CD4-positive, alpha-beta memory T cell (primary cell): ENCODE measurements at regions not wholly inside any gene's neighbourhood (a gene's known extent, or its start where the extent isn't known, plus 50 kb on each side); places are given as distances from the start of the nearest gene placed in this dataset.

Experiments
- CTCF ChIA-PET: fragments of 350-600 bp; sonication (Branson Sonifier 250); formaldehyde crosslinking; loops from one replicate; lab custom pipeline; 2021; ENCODE audit warnings: inconsistent platforms; ENCODE audit not compliant: partially characterized antibody; lab: Charles Lee
- POLR2A ChIA-PET: fragments of 350-600 bp; sonication (Branson Sonifier 250); formaldehyde crosslinking; loops from one replicate; lab custom pipeline; 2021; ENCODE audit not compliant: partially characterized antibody; lab: Charles Lee
- DNase-seq, 5 donors: peaks; one replicate each; pipeline versions ENCODE4 v3.0.0 to v3.0.0-alpha.2; 2020 to 2022; ENCODE audit warnings: mixed read lengths in 1 of 5
- H3K27ac ChIP-seq: one replicate; pipeline ENCODE4 v1.7.0; 2013; ENCODE audit warnings: low read depth, low read length
- H3K27me3 ChIP-seq: 2 replicates; pipeline ENCODE4 v1.7.0; 2013; ENCODE audit warnings: mild to moderate bottlenecking, low read length, moderate library complexity; ENCODE audit not compliant: insufficient read depth
- H3K36me3 ChIP-seq: 2 replicates; pipeline ENCODE4 v1.7.0; 2013; ENCODE audit warnings: mild to moderate bottlenecking, low read length, moderate library complexity; ENCODE audit not compliant: insufficient read depth
- H3K4me1 ChIP-seq: 2 replicates; pipeline ENCODE4 v1.7.0; 2013; ENCODE audit warnings: mild to moderate bottlenecking, low read length, moderate library complexity; ENCODE audit not compliant: insufficient read depth
- H3K4me3 ChIP-seq, 2 donors: one replicate each; pipeline ENCODE4 v1.7.0; 2013; ENCODE audit warnings: low read length in 2 of 2, mild to moderate bottlenecking in 1 of 2
- H3K9me3 ChIP-seq, 2 donors: one replicate each; pipeline ENCODE4 v1.7.0; 2013; ENCODE audit warnings: low read length in 2 of 2, control low read depth in 1 of 2; ENCODE audit not compliant: control insufficient read depth in 1 of 2
- H3K27ac Mint-ChIP-seq, 7 donors: one replicate each; pipeline ENCODE4 v1.8.0; 2020 to 2021; ENCODE audit warnings: mixed read lengths in 7 of 7, mild to moderate bottlenecking in 6 of 7, inconsistent platforms in 3 of 7, moderate library complexity in 3 of 7
- H3K27me3 Mint-ChIP-seq, 2 donors: one replicate each; pipeline ENCODE4 v1.8.0; 2020 to 2021; ENCODE audit warnings: mixed read lengths in 2 of 2
- H3K36me3 Mint-ChIP-seq, 2 donors: one replicate each; pipeline ENCODE4 v1.8.0; 2020 to 2021; ENCODE audit warnings: mixed read lengths in 2 of 2, inconsistent platforms in 1 of 2, mild to moderate bottlenecking in 1 of 2
- H3K4me1 Mint-ChIP-seq, 4 donors: one replicate each; pipeline ENCODE4 v1.8.0; 2020 to 2021; ENCODE audit warnings: mixed read lengths in 4 of 4, mild to moderate bottlenecking in 1 of 4
- H3K4me3 Mint-ChIP-seq, 8 donors: one replicate each; pipeline ENCODE4 v1.8.0; 2020 to 2021; ENCODE audit warnings: mixed read lengths in 8 of 8, mild to moderate bottlenecking in 7 of 8, moderate library complexity in 6 of 8, inconsistent platforms in 3 of 8
- H3K9me3 Mint-ChIP-seq, 8 donors: one replicate each; pipeline ENCODE4 v1.8.0; 2020 to 2021; ENCODE audit warnings: mixed read lengths in 8 of 8, mild to moderate bottlenecking in 5 of 8, inconsistent platforms in 3 of 8, moderate library complexity in 1 of 8
- intact Hi-C: fragments of 100-400 bp; cut with micrococcal nuclease; formaldehyde crosslinking; loops from one replicate; pipeline ENCODE4 v1.15.1; 2023

DNA sequence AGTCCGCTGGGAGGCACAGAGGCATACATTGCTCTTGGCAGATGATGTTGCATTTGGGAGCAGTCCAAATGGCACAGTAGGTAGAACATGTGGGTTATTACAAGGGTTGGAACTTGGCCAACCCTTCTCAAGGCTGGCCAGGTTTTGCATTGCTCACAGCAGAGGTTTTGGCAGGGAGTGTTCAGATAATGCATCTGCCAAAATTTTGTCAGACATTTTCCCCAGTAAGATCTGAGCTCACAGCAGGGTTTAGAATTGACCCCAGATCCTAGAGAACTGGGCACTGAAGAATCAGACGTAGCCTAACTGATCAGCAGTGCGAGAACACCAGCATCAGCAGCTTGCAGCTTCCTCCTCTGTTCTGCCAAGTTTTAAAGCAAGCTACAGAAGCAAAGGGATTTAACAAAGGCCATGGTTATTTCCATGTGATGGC, 468.8 kb upstream of the KIF2B start:
- no peaks in the 10 kb centered on the region for H3K27me3 Mint-ChIP-seq
- no peaks in the 10 kb centered on the region for H3K36me3 ChIP-seq
- no peak overlapping the region for H3K4me3 Mint-ChIP-seq
- H3K4me1 Mint-ChIP-seq: no peaks in the 10 kb centered on the region
- no peaks in the 10 kb centered on the region for H3K4me1 ChIP-seq
- CTCF ChIA-PET: no interaction called here
- no peaks in the 10 kb centered on the region for H3K9me3 ChIP-seq
- no peak for DNase-seq
- H3K9me3 Mint-ChIP-seq: peaks cover 0 to 15% (median 6%) of the 10 kb centered on the region in 8 donors
- no peaks in the 10 kb centered on the region for H3K27me3 ChIP-seq
- H3K4me3 ChIP-seq: no peak overlapping the region
- POLR2A ChIA-PET: no interaction called here
- no peak overlapping the region for H3K27ac Mint-ChIP-seq
- intact Hi-C loops: no loop called here
- H3K27ac ChIP-seq: no peak overlapping the region
- H3K36me3 Mint-ChIP-seq: no peaks in the 10 kb centered on the region

DNA sequence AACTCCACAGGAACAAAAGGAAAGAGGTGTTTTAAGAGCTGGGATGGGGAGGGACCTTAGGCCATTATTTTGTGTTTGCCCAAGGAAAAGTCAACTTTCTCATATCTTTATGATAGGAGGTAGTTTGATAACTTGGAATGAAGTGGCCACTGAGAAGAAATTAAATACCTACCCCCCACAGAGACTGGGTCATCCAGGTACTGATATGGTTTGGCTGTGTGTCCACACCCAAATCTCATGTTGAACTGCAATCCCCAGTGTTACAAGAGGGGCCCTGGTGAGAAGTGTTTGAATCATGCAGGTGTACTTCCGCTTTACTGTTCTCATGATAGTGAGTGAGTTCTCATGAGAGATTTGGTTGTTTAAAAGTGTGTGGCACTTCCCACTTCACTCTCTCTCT, 477.9 kb upstream of the KIF2B start:
- intact Hi-C loops: no loop called here
- Mint-ChIP-seq H3K27ac (no peak overlapping the region), H3K27me3 (no peaks in the 10 kb centered on the region), H3K36me3 (no peaks in the 10 kb centered on the region), H3K4me1 (no peaks in the 10 kb centered on the region), H3K4me3 (no peak overlapping the region), H3K9me3 (peaks cover 0 to 21% (median 11%) of the 10 kb centered on the region in 8 donors)
- H3K27me3 ChIP-seq: no peaks in the 10 kb centered on the region
- H3K27ac ChIP-seq: no peak overlapping the region
- H3K4me3 ChIP-seq: no peak overlapping the region
- H3K36me3 ChIP-seq: no peaks in the 10 kb centered on the region
- H3K4me1 ChIP-seq: no peaks in the 10 kb centered on the region
- no peaks in the 10 kb centered on the region for H3K9me3 ChIP-seq
- no peak for DNase-seq
- POLR2A ChIA-PET: no interaction called here
- CTCF ChIA-PET: no interaction called here

DNA sequence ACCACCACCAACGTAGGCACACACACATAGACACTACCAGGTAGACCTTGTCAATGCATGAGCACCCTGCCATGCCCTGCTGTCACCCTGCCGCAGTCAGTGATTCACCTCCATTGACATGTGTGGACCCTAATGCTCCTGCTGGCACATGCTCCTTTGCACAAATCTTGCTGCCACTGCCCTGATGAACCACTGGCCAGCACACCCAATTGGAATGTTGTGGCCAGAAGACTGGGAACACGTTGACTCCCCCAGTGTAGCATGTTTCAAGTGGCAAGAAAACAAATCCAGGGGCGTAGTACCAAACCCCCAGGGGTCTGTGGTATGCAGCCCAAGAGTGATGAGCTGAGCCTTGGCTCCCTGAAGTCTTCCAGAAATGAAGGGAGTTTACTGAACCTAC, 486.4 kb upstream of the KIF2B start:
- no peaks in the 10 kb centered on the region for H3K4me1 Mint-ChIP-seq
- no peaks in the 10 kb centered on the region for H3K9me3 ChIP-seq
- ChIA-PET CTCF (no interaction called here), POLR2A (no interaction called here)
- no peak overlapping the region for H3K4me3 ChIP-seq
- H3K36me3 ChIP-seq: no peaks in the 10 kb centered on the region
- H3K27me3 ChIP-seq: no peaks in the 10 kb centered on the region
- H3K27ac Mint-ChIP-seq: no peak overlapping the region
- no peak overlapping the region for H3K4me3 Mint-ChIP-seq
- no peaks in the 10 kb centered on the region for H3K4me1 ChIP-seq
- H3K36me3 Mint-ChIP-seq: no peaks in the 10 kb centered on the region
- H3K27ac ChIP-seq: no peak overlapping the region
- DNase-seq: no peak
- H3K27me3 Mint-ChIP-seq: no peaks in the 10 kb centered on the region
- H3K9me3 Mint-ChIP-seq: peaks cover 3 to 34% (median 14%) of the 10 kb centered on the region in 8 donors
- intact Hi-C loops: no loop called here

DNA sequence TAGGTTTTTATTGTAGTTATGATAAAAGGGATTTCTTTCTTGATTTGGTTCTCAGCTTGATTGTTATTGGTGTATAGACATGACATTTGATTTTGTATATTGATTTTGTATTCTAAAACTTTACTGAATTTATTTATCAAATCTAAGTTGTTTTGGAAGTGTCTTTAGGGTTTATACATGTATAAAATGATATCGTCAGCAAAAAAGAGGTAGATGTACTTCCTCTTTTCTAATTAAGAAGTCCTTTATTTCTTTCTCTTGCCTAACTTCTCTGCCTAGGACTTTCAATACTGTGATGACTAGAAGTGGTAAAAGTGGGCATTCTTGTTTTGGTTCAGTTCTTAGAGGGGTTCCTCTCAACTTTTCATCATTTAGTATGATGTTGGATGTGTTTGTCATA, 487.3 kb upstream of the KIF2B start:
- Mint-ChIP-seq H3K27me3 (no peaks in the 10 kb centered on the region), H3K4me1 (no peaks in the 10 kb centered on the region), H3K9me3 (peaks cover 3 to 34% (median 13%) of the 10 kb centered on the region in 8 donors), H3K27ac (no peak overlapping the region), H3K36me3 (no peaks in the 10 kb centered on the region), H3K4me3 (no peak overlapping the region)
- Histone ChIP-seq H3K4me1 (no peaks in the 10 kb centered on the region), H3K27ac (no peak overlapping the region), H3K4me3 (no peak overlapping the region), H3K27me3 (no peaks in the 10 kb centered on the region), H3K9me3 (no peaks in the 10 kb centered on the region), H3K36me3 (no peaks in the 10 kb centered on the region)
- intact Hi-C loops: no loop called here
- POLR2A ChIA-PET: no interaction called here
- CTCF ChIA-PET: no interaction called here
- no peak for DNase-seq

DNA sequence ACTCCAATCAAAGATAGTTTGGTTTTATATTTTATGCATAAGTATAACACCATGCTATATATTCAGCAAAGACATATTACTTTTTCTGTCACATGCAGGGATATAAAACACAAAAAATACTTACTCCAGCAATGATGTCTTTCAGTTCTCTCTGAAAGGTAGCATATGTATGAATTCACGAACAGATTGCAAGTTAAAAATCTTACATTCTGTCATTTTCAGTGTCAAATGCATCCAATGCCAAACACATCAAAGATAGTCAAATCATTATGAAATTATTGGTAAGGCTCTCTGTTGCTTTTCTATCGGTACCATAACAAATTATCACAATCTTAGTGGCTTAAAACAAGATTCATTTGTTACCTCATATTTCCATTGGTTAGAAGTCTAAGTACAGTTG, 492.0 kb upstream of the KIF2B start:
- Histone ChIP-seq H3K9me3 (no peaks in the 10 kb centered on the region), H3K36me3 (no peaks in the 10 kb centered on the region)
- POLR2A ChIA-PET: no interaction called here

DNA sequence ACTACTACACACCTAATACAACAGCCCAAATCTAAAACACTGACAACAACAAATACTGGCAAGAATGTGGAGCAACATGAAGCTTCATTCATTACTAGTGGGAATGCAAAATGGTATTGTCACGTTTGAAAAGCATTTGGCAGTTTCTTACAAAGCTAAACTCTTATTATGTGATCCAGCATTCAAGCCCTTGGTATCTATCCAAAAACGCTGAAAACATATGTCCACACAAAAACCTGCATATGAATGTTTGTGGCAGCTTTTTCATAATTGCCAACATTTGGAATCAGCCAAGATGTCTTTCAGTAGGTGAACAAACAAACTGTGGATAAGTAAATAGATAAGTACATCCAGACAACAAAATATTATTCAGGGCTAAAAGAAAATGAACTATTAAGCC, 501.1 kb upstream of the KIF2B start:
- H3K36me3 Mint-ChIP-seq: no peaks in the 10 kb centered on the region
- no peaks in the 10 kb centered on the region for H3K9me3 ChIP-seq
- H3K27me3 Mint-ChIP-seq: no peaks in the 10 kb centered on the region
- DNase-seq: no peak
- intact Hi-C loops: no loop called here
- no peak overlapping the region for H3K27ac ChIP-seq
- ChIA-PET POLR2A (no interaction called here), CTCF (no interaction called here)
- H3K27ac Mint-ChIP-seq: no peak overlapping the region
- no peaks in the 10 kb centered on the region for H3K27me3 ChIP-seq
- no peaks in the 10 kb centered on the region for H3K4me1 Mint-ChIP-seq
- no peaks in the 10 kb centered on the region for H3K36me3 ChIP-seq
- H3K9me3 Mint-ChIP-seq: peaks cover 0 to 18% (median 5%) of the 10 kb centered on the region in 8 donors
- no peak overlapping the region for H3K4me3 ChIP-seq
- H3K4me1 ChIP-seq: no peaks in the 10 kb centered on the region
- no peak overlapping the region for H3K4me3 Mint-ChIP-seq

More for the DNA sequence above, 492.0 kb upstream of the KIF2B start:
- H3K4me3 ChIP-seq: no peak overlapping the region
- CTCF ChIA-PET: no interaction called here
- no peaks in the 10 kb centered on the region for H3K27me3 ChIP-seq
- Mint-ChIP-seq H3K9me3 (peaks cover 0 to 15% (median 3%) of the 10 kb centered on the region in 8 donors), H3K4me1 (no peaks in the 10 kb centered on the region), H3K36me3 (no peaks in the 10 kb centered on the region), H3K27ac (no peak overlapping the region), H3K27me3 (no peaks in the 10 kb centered on the region), H3K4me3 (no peak overlapping the region)
- no peak for DNase-seq
- intact Hi-C loops: no loop called here
- no peaks in the 10 kb centered on the region for H3K4me1 ChIP-seq
- no peak overlapping the region for H3K27ac ChIP-seq

DNA sequence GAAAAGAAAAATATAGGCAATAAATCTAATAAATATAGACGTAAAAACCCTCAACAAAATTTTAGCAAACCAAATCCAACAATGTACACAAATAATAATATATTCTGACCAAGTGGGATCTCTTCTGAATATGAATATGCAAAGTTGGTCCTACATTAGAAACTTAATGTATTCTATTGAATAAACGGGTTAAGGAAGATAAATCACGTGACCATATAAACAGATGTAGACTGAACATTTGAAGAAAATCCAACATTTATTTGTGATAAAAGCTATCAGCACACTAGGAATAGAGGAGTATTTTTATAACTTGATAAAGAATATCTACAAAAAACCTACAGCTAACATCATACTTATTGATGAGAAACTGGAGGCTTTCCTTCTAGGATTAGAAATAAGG, 502.8 kb upstream of the KIF2B start:
- Mint-ChIP-seq H3K27ac (no peak overlapping the region), H3K4me1 (no peaks in the 10 kb centered on the region), H3K36me3 (no peaks in the 10 kb centered on the region), H3K9me3 (peaks cover 0 to 14% (median 5%) of the 10 kb centered on the region in 8 donors), H3K4me3 (no peak overlapping the region), H3K27me3 (no peaks in the 10 kb centered on the region)
- H3K9me3 ChIP-seq: no peaks in the 10 kb centered on the region
- DNase-seq: no peak
- no peaks in the 10 kb centered on the region for H3K27me3 ChIP-seq
- no peak overlapping the region for H3K27ac ChIP-seq
- no peak overlapping the region for H3K4me3 ChIP-seq
- CTCF ChIA-PET: no interaction called here
- H3K36me3 ChIP-seq: no peaks in the 10 kb centered on the region
- intact Hi-C loops: no loop called here
- POLR2A ChIA-PET: no interaction called here
- no peaks in the 10 kb centered on the region for H3K4me1 ChIP-seq

DNA sequence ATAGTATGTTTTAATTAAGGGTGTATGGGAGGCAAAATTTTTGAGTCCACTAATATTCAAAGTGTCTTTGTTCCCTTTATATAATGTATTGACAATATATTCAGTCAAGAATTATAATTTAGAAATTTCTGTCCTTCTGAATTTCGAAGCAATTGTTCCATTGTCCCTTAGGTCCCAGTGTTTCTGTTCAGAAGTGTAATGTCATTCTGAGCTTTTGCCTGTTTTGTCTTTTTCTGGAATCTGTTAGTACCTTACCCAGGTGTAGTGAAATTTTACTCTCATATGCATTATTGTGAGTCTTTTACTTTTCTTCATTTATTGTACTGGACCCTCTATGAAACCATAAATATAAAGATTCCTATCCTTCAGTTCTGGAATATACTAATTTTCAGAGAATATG, 505.7 kb upstream of the KIF2B start:
- no peaks in the 10 kb centered on the region for H3K36me3 Mint-ChIP-seq
- POLR2A ChIA-PET: no interaction called here
- H3K9me3 ChIP-seq: no peaks in the 10 kb centered on the region
- DNase-seq: no peak
- peaks cover 2 to 11% (median 8%) of the 10 kb centered on the region in 8 donors for H3K9me3 Mint-ChIP-seq
- H3K4me3 ChIP-seq: no peak overlapping the region
- H3K4me1 ChIP-seq: no peaks in the 10 kb centered on the region
- no peak overlapping the region for H3K4me3 Mint-ChIP-seq
- no peaks in the 10 kb centered on the region for H3K4me1 Mint-ChIP-seq
- no peak overlapping the region for H3K27ac ChIP-seq
- no peak overlapping the region for H3K27ac Mint-ChIP-seq
- H3K36me3 ChIP-seq: no peaks in the 10 kb centered on the region
- CTCF ChIA-PET: no interaction called here
- intact Hi-C loops: no loop called here
- no peaks in the 10 kb centered on the region for H3K27me3 Mint-ChIP-seq
- H3K27me3 ChIP-seq: no peaks in the 10 kb centered on the region
